GM18867 (cell line): ENCODE measurements at regions not wholly inside any gene's neighbourhood (a gene's known extent, or its start where the extent isn't known, plus 50 kb on each side); places are given as distances from the start of the nearest gene placed in this dataset.
A peak's percentile ranks its signal among the peaks of the same experiment; 100 is the strongest.
"Not testable (repeated sequence)": the region's sequence is repeated elsewhere in the genome, so short reads cannot be mapped to it uniquely, and the experiment has no call there.

Experiments used
- ATAC-seq: cut with Tn5 transposase; IDR thresholded peaks from one replicate; pipeline ENCODE4 v1.9.1; 2021; ENCODE audit warnings: mild to moderate bottlenecking, moderate library complexity; ENCODE audit not compliant: unreplicated experiment

- ATAC-seq: no peak
These were observed 67.9 kb downstream of the TBX3 start for GRCh38 chr12:114616081-114616480.

DNA sequence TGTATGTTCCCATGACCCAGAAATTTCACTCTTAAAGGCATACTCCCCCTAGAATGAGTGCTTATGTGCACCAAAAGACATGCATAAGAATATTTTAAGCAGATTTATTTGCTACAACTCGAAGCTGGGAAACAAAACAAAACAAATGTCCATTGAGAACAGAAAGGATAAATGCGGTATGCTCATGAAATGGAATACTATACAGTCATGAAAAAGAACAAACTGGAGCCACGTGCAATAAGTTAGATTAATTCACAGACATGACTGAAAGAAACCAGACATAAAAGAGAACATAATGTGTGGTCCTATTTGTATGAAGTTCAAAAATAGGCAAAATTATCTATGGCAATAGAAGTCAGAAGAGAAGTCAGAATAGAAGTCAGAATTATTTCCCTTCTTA, 69.9 kb downstream of the TBX3 start:
- ATAC-seq: no peak

GRCh38 chr12:114612062-114612461, 71.9 kb downstream of the TBX3 start:
- ATAC-seq: no peak

DNA sequence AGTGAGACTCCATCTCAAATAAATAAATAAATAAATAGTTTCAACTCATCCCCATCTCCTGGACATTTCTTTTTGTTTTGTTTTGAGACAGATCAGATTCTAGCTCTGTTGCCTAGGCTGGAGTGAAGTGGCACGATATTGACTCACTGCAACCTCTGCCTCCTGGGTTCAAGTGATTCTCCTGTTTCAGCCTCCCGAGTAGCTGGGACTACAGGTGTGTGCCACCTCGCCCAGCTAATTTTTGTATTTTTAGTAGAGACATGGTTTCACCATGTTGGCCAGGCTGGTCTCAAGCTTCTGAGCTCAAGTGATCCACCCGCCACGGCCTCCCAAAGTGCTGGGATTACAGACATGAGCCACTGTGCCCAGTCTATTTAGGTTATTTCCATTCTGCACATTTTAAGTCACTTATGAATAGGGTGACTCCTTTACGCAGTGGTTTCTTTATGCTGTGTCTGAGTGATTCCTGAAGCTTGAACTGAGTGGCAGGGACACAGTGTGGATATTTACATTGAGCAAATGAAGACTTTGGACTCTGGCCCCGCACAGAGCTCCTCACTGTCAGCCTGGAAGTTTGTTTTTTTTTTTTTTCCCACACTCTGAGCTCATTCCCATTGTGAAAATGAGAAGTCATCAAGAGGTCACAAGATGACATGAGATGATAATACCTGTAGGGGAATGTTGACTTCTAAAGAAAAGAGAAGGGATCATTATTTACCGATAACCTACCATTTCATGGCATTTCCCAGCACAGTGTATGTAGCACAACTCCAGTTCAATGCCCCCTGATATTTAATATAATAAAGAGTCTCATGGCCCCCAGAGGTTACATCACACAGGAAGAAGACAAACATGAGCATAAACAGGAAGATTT, 72.6 kb downstream of the TBX3 start:
- ATAC-seq: no peak

GRCh38 chr12:114608509-114608908, 75.5 kb downstream of the TBX3 start:
- ATAC-seq: no peak

DNA sequence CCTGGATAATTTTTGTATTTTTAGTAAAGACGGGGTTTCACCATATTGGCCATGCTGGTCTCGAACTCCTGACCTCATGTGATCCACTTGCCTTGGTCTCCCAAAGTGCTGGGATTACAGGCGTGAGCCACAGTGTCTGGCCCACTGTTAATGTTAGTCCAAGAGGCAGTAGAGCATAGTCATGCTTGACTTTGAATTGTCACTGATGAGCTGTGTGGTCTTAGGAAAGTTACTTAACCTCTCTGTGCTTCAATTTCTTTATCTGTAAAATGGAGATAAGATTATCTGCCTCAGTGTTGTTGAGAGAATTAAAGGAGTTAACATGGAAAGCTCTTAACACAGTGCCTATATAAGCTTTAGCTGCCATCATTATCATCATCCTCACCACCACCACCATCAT, 78.1 kb downstream of the TBX3 start:
- ATAC-seq: no peak

DNA sequence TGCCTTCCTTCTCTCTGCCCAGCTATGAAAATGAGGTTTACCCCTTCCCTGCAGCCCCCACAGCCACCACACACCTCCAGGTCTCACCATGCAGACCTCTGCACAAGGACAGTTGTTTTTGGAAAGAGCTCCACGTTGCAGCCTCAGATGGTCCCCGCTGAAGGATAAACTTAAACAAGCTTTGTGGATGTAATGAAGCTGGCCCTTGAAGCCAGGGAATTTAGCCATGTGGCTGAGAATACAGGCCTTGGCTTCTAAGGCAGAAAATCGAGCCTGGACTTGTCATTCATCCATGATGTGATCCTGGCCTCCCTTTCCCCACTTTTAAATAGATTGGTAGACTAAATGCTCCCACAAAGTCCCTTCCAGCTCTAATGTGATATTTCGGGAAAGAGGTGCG, 79.4 kb downstream of the TBX3 start:
- no peak for ATAC-seq

GRCh38 chr12:114600584-114600983, 83.4 kb downstream of the TBX3 start:
- not testable (repeated sequence) for ATAC-seq

- ATAC-seq: no peak
These were observed 85.9 kb downstream of the TBX3 start for GRCh38 chr12:114598111-114598510.

DNA sequence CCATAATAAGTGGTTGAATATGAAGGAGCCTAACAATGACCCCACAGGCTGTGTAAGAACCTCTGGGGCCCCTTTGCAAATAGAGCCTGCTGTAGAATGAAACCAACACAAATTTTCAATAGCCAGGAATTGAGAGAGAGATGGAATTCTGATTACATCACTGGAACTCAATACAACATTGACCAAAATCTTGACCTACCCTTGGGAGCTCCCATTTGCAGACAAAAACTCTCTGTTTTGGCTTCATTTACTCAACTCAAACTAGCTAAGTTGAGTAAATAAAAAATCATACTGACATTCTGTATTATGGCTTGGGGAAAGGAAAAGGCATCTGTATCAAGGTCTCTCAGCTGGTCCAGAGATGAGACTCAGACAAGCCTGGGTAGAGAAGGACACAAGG, 91.0 kb downstream of the TBX3 start:
- ATAC-seq: no peak

DNA sequence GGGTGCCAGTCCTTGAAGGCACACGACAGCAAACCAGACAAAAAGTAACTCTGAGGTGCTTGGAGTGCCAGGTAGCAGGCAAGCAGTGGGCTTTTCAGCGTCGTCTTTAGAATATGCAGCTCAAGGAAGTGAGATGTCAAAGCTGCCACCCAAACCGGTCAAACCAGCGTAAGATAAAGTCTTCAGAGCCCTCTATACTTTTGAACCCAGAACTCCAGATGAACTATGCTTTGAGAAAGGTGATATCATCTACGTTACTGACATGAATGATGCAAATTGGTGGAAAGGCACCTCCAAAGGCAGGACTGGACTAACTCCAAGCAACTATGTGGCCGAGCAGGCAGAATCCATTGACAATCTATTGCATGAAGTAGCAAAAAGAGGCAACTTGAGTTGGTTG, 95.9 kb downstream of the TBX3 start:
- no peak for ATAC-seq

- ATAC-seq: no peak
These were observed 103.7 kb downstream of the TBX3 start for GRCh38 chr12:114580306-114580705.

DNA sequence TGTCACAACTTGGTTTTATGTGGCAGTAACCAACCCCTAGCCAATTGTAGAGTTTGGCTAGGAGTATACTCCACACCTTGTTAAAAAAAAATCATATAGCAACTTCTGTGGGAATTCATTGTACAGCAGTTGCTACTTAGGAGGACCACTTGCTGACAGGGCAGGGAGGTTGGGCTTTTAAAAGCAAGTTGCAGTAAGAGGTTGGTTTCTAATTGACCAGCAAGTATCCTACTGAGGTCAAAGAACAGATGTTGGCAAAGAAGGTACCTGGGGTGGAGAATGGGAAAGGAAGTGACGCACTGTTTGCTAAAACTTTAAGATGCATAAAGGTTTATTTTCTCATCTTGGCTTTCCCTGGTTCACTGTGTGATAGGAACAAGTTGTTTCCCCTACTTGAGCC, 104.6 kb downstream of the TBX3 start:
- ATAC-seq: no peak

- no peak for ATAC-seq
These were observed 121.3 kb downstream of the TBX3 start for GRCh38 chr12:114562654-114563053.

GRCh38 chr12:114555451-114555850, 128.5 kb downstream of the TBX3 start:
- no peak for ATAC-seq

- ATAC-seq: no peak
These were observed 136.3 kb downstream of the TBX3 start for GRCh38 chr12:114547636-114548035.

DNA sequence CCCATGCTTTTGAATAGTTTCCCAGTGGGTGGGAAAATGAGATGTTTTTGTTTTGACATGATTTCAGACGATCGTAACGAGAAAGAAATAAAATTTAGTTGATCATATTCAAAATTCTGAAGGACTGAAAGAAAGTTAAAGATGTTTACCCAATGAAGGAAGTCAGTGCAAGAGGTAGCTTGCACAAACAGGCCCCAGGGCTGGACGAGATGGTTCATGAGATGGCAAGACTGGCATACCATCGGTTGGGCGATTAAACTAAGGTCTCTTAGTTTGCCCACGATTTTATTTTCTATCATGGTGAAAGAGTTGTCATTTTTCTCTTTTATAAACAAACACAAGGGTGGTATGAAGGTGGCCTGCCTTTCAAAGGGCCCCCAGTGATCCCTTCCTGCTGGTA, 124.5 kb upstream of the TBX5 start:
- ATAC-seq: no peak

DNA sequence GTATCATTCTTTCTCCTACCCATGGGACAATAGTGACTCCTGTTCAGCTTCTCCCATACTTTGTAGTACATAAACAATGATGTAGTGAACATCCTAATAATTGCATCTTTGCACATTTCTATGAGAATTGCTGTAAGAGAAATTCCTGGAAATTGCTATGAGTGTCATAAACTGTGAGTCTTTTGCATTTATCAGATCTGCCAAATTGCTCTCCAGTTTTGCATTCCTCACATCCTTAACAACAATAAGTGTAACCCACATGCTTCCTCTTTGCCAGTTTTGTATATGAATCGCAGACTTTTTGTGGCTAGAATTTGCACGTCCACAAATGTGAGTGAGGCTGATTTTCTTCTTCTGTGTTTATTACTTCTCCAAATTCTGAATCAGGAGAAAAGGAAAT, 124.0 kb upstream of the TBX5 start:
- no peak for ATAC-seq

GRCh38 chr12:114528766-114529165, 122.8 kb upstream of the TBX5 start:
- ATAC-seq: no peak

- not testable (repeated sequence) for ATAC-seq
These were observed 115.2 kb upstream of the TBX5 start for GRCh38 chr12:114521160-114521559.

DNA sequence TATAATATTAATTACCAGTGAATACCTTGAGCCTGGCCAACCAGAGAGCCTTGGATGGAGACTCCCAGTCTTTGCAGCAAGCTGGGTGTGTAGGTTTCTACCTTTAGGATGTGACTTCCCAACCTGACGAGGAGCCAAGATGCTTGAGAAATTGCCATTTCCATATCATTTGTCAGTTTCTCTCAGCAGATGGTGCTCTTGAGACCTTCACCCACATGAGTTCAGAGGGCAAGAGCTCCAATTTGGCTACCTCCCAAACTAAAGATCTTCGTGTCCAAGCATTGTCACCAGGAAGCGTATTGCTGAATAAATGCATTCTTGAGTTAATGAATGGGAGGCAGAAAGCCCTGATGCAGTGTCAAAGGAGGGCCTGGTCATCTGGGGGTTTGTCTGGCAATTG, 106.4 kb upstream of the TBX5 start:
- ATAC-seq: no peak

DNA sequence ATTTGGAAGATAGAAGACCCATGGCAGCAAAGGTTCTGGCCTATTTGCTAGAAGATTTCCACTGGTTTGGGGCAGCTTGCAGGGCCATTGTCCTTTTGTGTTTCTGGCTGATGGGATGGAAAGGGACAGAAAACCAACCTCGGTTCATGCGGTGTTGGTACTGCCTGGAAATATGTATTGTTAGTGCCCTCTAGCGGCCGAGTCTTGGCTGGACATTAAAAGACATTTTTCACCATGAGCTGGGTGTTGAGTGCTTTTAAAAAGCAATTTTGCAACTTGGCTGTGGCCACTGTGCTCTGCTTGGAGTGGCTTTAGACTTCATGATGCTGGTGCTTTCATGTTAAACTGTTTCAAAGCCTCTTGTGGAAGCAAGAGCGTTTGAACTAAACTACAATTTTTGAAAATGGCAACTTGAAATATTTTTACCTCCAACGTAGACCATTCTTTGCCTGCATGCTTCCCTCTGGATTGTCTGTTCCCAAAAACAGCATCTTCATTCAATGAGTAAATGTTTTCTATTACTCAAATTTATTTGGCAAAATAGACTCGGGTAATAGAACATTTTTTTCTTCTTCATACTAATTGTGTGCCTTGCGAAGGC, 102.7 kb upstream of the TBX5 start:
- ATAC-seq: peak; percentile 58

- ATAC-seq: no peak
These were observed 100.7 kb upstream of the TBX5 start for GRCh38 chr12:114506651-114507050.
